IMR-90 (cell line): ENCODE measurements at regions not wholly inside any gene's neighbourhood (a gene's known extent, or its start where the extent isn't known, plus 50 kb on each side); places are given as distances from the start of the nearest gene placed in this dataset.

Experiments
- ATAC-seq: fragments of 200-7000 bp; cut with Tn5 transposase; 2 replicates; pipeline ENCODE4 v1.9.1; 2020; ENCODE audit warnings: low read depth, mild to moderate bottlenecking, moderate library complexity
- BruUV-seq: library from RNA; stranded (reverse); fragments of 400-500 nt; replicated peaks from 2 replicates; lab custom pipeline; 2021; lab: Mats Ljungman, UMichigan
- CTCF ChIA-PET: fragments of 300-600 bp; formaldehyde crosslinking; extraction: SDS; loops from one replicate; lab custom pipeline; 2021; ENCODE audit warnings: antibody characterized with exemption; lab: Yijun Ruan, JAX
- POLR2A ChIA-PET: fragments of 300-600 bp; sonication (Branson Sonifier 250); formaldehyde crosslinking; loops from one replicate; lab custom pipeline; 2022; ENCODE audit warnings: antibody characterized with exemption; ENCODE audit not compliant: unreplicated experiment; lab: Charles Lee
- DNase-seq: peaks from one replicate; pipeline ENCODE4 v3.0.0; 2013
- H2AFZ ChIP-seq: replicated peaks from 2 replicates; pipeline ENCODE3; 2013; ENCODE audit warnings: low read length, mild to moderate bottlenecking; ENCODE audit not compliant: poor library complexity
- H2AK5ac ChIP-seq: 2 replicates; pipeline ENCODE4 v1.6.1; 2013; ENCODE audit warnings: low read depth, low read length, inconsistent platforms
- H2AK9ac ChIP-seq: replicated peaks from 2 replicates; pipeline ENCODE3; 2013; ENCODE audit warnings: mild to moderate bottlenecking, low read depth, low read length, moderate library complexity; ENCODE audit not compliant: poor library complexity
- H2BK120ac ChIP-seq: 2 replicates; pipeline ENCODE4 v1.6.1; 2013; ENCODE audit warnings: low read depth, low read length, inconsistent platforms
- H2BK15ac ChIP-seq: 3 replicates; pipeline ENCODE4 v1.6.1; 2013; ENCODE audit warnings: low read depth, low read length, inconsistent platforms
- H2BK20ac ChIP-seq: 2 replicates; pipeline ENCODE4 v1.6.1; 2013; ENCODE audit warnings: low read depth, mild to moderate bottlenecking, inconsistent platforms, low read length, moderate library complexity
- H2BK5ac ChIP-seq: 2 replicates; pipeline ENCODE4 v1.6.1; 2013; ENCODE audit warnings: mild to moderate bottlenecking, low read depth, low read length, inconsistent platforms; ENCODE audit not compliant: poor library complexity, severe bottlenecking
- H3K14ac ChIP-seq: replicated peaks from 2 replicates; pipeline ENCODE4 v1.6.1; 2013; ENCODE audit warnings: low read depth, low read length, inconsistent platforms
- H3K18ac ChIP-seq: 2 replicates; pipeline ENCODE4 v1.6.1; 2013; ENCODE audit warnings: low read depth, low read length, control low read depth
- H3K23ac ChIP-seq: 2 replicates; pipeline ENCODE4 v1.6.1; 2013; ENCODE audit warnings: low read depth, low read length, inconsistent platforms
- H3K27ac ChIP-seq: 2 replicates; pipeline ENCODE4 v1.5.1; 2013; ENCODE audit warnings: mild to moderate bottlenecking, control low read depth, low read length; ENCODE audit not compliant: insufficient read depth
- H3K27me3 ChIP-seq: 2 replicates; pipeline ENCODE4 v1.6.1; 2013; ENCODE audit warnings: low read length; ENCODE audit not compliant: control insufficient read depth, insufficient read depth
- H3K36me3 ChIP-seq: 2 replicates; pipeline ENCODE4 v1.6.1; 2013; ENCODE audit warnings: low read length, mixed read lengths; ENCODE audit not compliant: control insufficient read depth, insufficient read depth
- H3K4ac ChIP-seq: 2 replicates; pipeline ENCODE4 v1.6.1; 2013; ENCODE audit warnings: low read depth, low read length, inconsistent platforms
- H3K4me1 ChIP-seq: 2 replicates; pipeline ENCODE4 v1.6.1; 2013; ENCODE audit warnings: low read length, mixed read lengths; ENCODE audit not compliant: control insufficient read depth, insufficient read depth
- H3K4me2 ChIP-seq: 2 replicates; pipeline ENCODE4 v1.6.1; 2013; ENCODE audit warnings: low read depth, mild to moderate bottlenecking, control low read depth, low read length, moderate library complexity
- H3K4me3 ChIP-seq: 2 replicates; pipeline ENCODE4 v1.5.1; 2013; ENCODE audit warnings: low read depth, mild to moderate bottlenecking, control low read depth, low read length, moderate library complexity; ENCODE audit not compliant: insufficient read depth
- H3K56ac ChIP-seq: 2 replicates; pipeline ENCODE4 v1.6.1; 2013; ENCODE audit warnings: low read length, inconsistent platforms; ENCODE audit not compliant: insufficient read depth; ENCODE audit errors: extremely low read depth
- H3K79me1 ChIP-seq, 2 experiments: 2 replicates each; pipeline ENCODE4 v1.6.1; 2013; ENCODE audit warnings: low read length in 2 of 2, inconsistent platforms in 1 of 2, low read depth in 1 of 2
- H3K9ac ChIP-seq: 2 replicates; pipeline ENCODE4 v1.6.1; 2013; ENCODE audit warnings: low read depth, low read length, control low read depth
- H3K9me1 ChIP-seq: 2 replicates; pipeline ENCODE4 v1.6.1; 2013; ENCODE audit warnings: low read length, inconsistent platforms; ENCODE audit not compliant: insufficient read depth
- H3K9me3 ChIP-seq: 2 replicates; pipeline ENCODE4 v1.6.1; 2013; ENCODE audit warnings: low read length; ENCODE audit not compliant: control insufficient read depth, insufficient read depth
- H4K20me1 ChIP-seq: 2 replicates; pipeline ENCODE4 v1.6.1; 2013; ENCODE audit warnings: low read length, inconsistent platforms; ENCODE audit not compliant: insufficient read depth
- H4K5ac ChIP-seq: 2 replicates; pipeline ENCODE4 v1.6.1; 2013; ENCODE audit warnings: mild to moderate bottlenecking, low read depth, low read length, control low read depth
- H4K8ac ChIP-seq, 2 experiments: 2 replicates each; pipeline ENCODE4 v1.6.1; 2013; ENCODE audit warnings: low read depth in 2 of 2, low read length in 2 of 2, control low read depth in 1 of 2, inconsistent platforms in 1 of 2
- H4K91ac ChIP-seq: 2 replicates; pipeline ENCODE4 v1.6.1; 2013; ENCODE audit warnings: low read depth, low read length, inconsistent platforms; ENCODE audit not compliant: insufficient read depth
- CEBPB ChIP-seq: IDR thresholded peaks from 2 replicates; pipeline ENCODE4 v1.6.1; 2012; ENCODE audit warnings: low read depth, low read length, improper control_type of control experiment
- CHD1 ChIP-seq: IDR thresholded peaks from 2 replicates; pipeline ENCODE4 v1.6.1; 2012; ENCODE audit warnings: low read depth, low read length, improper control_type of control experiment
- FOS ChIP-seq: fragments of 150-350 bp; IDR thresholded peaks from 2 replicates; pipeline ENCODE4 v1.6.1; 2016; ENCODE audit warnings: low read depth, low read length
- MAFK ChIP-seq: IDR thresholded peaks from 2 replicates; pipeline ENCODE4 v1.6.1; 2012; ENCODE audit warnings: low read depth, low read length, improper control_type of control experiment
- MXI1 ChIP-seq: IDR thresholded peaks from 2 replicates; pipeline ENCODE4 v1.6.1; 2012; ENCODE audit warnings: low read depth, mild to moderate bottlenecking, low read length, moderate library complexity, borderline replicate concordance
- NFE2L2 ChIP-seq: fragments of 150-350 bp; IDR thresholded peaks from 2 replicates; pipeline ENCODE4 v1.6.1; 2016; ENCODE audit warnings: low read depth, mild to moderate bottlenecking, low read length
- RCOR1 ChIP-seq: IDR thresholded peaks from 2 replicates; pipeline ENCODE4 v1.6.1; 2012; ENCODE audit warnings: mild to moderate bottlenecking, low read length, improper control_type of control experiment; ENCODE audit not compliant: insufficient replicate concordance
- SMC3 ChIP-seq: fragments of 150-350 bp; IDR thresholded peaks from 2 replicates; pipeline ENCODE4 v1.6.1; 2016; ENCODE audit warnings: low read depth, mild to moderate bottlenecking, antibody characterized with exemption, low read length, moderate library complexity
- WGBS, 2 experiments: methylation state at CpG; one replicate each; pipeline versions ENCODE4 v1.1.5 to v1.1.7; 2013; ENCODE audit warnings: missing lambda C conversion rate in 2 of 2; ENCODE audit not compliant: insufficient read length in 1 of 2; ENCODE audit errors: extremely low coverage in 2 of 2; 5-methylcytosine and 5-hydroxymethylcytosine counted together
- dilution Hi-C: fragments of 300-500 bp; cut with HindIII; formaldehyde crosslinking; loops from one replicate; pipeline ENCODE4 v1.14.3; 2018; ENCODE audit warnings: low sequenced_read_pairs; ENCODE audit not compliant: unreplicated experiment
- in situ Hi-C: fragments of 300-500 bp; cut with MboI; formaldehyde crosslinking; loops from 3 replicates; pipeline ENCODE4 v1.14.3; 2019; ENCODE audit warnings: low sequenced_read_pairs, inconsistent platforms, mixed read lengths
- intact Hi-C: fragments of 100-400 bp; cut with micrococcal nuclease; formaldehyde crosslinking; loops from 2 replicates; pipeline ENCODE4 v1.10.0; 2022

DNA sequence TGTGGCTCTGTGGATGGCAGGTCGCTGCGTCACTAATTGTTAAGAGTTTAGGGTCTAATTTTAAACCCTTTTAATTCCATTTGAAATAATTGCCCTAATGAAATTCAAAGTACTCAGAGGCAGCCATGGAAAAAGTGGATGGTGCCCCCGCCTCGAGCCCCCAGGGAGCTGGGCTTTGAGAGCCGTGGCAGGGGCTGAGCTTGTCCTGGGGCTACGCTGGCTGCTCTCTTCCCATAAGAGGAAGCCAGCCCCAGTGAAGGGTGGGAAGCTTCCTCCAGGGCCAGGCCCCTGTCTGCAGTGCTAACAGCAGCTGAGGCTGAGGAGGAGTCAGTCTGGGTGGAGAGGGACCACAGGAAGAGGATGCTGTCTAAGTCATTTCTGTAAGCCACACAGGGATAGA is 315.0 kb upstream of the POU3F1 start:
- Histone ChIP-seq H2AK9ac (no peak overlapping the region), H3K14ac (no peak overlapping the region), H2AFZ (no peak overlapping the region), H3K4me2 (no peak overlapping the region), H4K8ac (no peak overlapping the region), H3K79me1 (no peaks in the 10 kb centered on the region), H2BK5ac (no peak overlapping the region), H3K4me1 (no peaks in the 10 kb centered on the region), H2BK15ac (no peak overlapping the region), H3K9ac (no peak overlapping the region), H3K23ac (no peak overlapping the region), H3K27me3 (no peaks in the 10 kb centered on the region), H2BK120ac (no peak overlapping the region), H3K36me3 (no peaks in the 10 kb centered on the region), H4K20me1 (no peaks in the 10 kb centered on the region), H4K5ac (no peak overlapping the region), H3K4ac (no peak overlapping the region), H3K9me1 (no peaks in the 10 kb centered on the region), H3K56ac (no peak overlapping the region), H3K9me3 (no peaks in the 10 kb centered on the region), H2BK20ac (no peak overlapping the region), H3K27ac (no peak overlapping the region), H3K18ac (no peak overlapping the region), H4K91ac (no peak overlapping the region), H2AK5ac (no peak overlapping the region), H3K4me3 (no peak overlapping the region)
- CTCF ChIA-PET: interaction anchor here (0.6 kb wide), 1 partner anchor 34 kb away, joined by 3 read pairs; no protein-coding TSS in a partner anchor
- TF ChIP-seq MAFK (no peak), RCOR1 (no peak), NFE2L2 (no peak), MXI1 (no peak), FOS (no peak), CHD1 (no peak), SMC3 (no peak), CEBPB (no peak)
- ATAC-seq: no peak
- no TSS peak for BruUV-seq
- WGBS, 2 experiments: no CpG with 5 or more reads among the region's 6 CpGs
- dilution Hi-C loops (no loop called here), in situ Hi-C loops (no loop called here), intact Hi-C loops (no loop called here)
- POLR2A ChIA-PET: no interaction called here
- DNase-seq: no peak
